ENCODE measurements at regions not wholly inside any gene's neighbourhood (a gene's known extent, or its start where the extent isn't known, plus 50 kb on each side); places are given as distances from the start of the nearest gene placed in this dataset.

GRCh38 chr6:139914910-139915309 is 540.5 kb upstream of the CITED2 start:
- TF ChIP-seq CTCF (IDR thresholded peaks at IDR 0.05) = no peak
- TF ChIP-seq EZH2phosphoT487 (IDR thresholded peaks at IDR 0.05) = no peak
- TF ChIP-seq EZH2 (IDR thresholded peaks at IDR 0.05) = no peak
- Histone ChIP-seq H3K4me1 (peaks cover 28% of the 10 kb centered on the region), H3K27ac (no peak overlapping the region), H3K4me3 (no peak overlapping the region), H3K36me3 (no peaks in the 10 kb centered on the region), H3K27me3 (no peaks in the 10 kb centered on the region), H3K79me2 (ENCODE audit: low read depth) (no peaks in the 10 kb centered on the region), H3K9me3 (ENCODE audit: low read depth) (no peaks in the 10 kb centered on the region), H3F3A (ENCODE audit: low read depth) (peaks cover 12% of the 10 kb centered on the region), H3K4me2 (no peak overlapping the region), H2AFZ (replicated peaks) (no peak overlapping the region), H4K20me1 (ENCODE audit: low read depth) (no peaks in the 10 kb centered on the region), H3K9ac (no peak overlapping the region)
- H3K9me3 Mint-ChIP-seq = peaks cover 17% of the 10 kb centered on the region
- no peak overlapping the region for H3K4me3 Mint-ChIP-seq
- no peak overlapping the region for H3K27ac Mint-ChIP-seq
- peaks cover 4% of the 10 kb centered on the region for H3K36me3 Mint-ChIP-seq
- H3K27me3 Mint-ChIP-seq (ENCODE audit: insufficient read depth, low read depth) = no peaks in the 10 kb centered on the region
- DNase-seq (ENCODE audit: low spot score) = no peak
- H3K4me1 Mint-ChIP-seq = peaks cover 21% of the 10 kb centered on the region

GRCh38 chr6:139912735-139913400 is 538.4 kb upstream of the CITED2 start:
- H3K27me3 ChIP-seq = no peaks in the 10 kb centered on the region
- H2AFZ ChIP-seq (replicated peaks) = no peak overlapping the region
- Mint-ChIP-seq H3K36me3 (peaks cover 6% of the 10 kb centered on the region), H3K27ac (no peak overlapping the region), H3K4me1 (peaks cover 6% of the 10 kb centered on the region), H3K27me3 (ENCODE audit: insufficient read depth, low read depth) (no peaks in the 10 kb centered on the region), H3K4me3 (no peak overlapping the region), H3K9me3 (peaks cover 19% of the 10 kb centered on the region)
- no peak overlapping the region for H3K4me3 ChIP-seq
- H3K36me3 ChIP-seq = no peaks in the 10 kb centered on the region
- no peak overlapping the region for H3K27ac ChIP-seq
- H3K79me2 ChIP-seq (ENCODE audit: low read depth) = no peaks in the 10 kb centered on the region
- no peak for TF ChIP-seq CTCF (IDR thresholded peaks at IDR 0.05)
- no peak for TF ChIP-seq EZH2 (IDR thresholded peaks at IDR 0.05)
- no peak for TF ChIP-seq EZH2phosphoT487 (IDR thresholded peaks at IDR 0.05)
- no peak overlapping the region for H3K9ac ChIP-seq
- H3F3A ChIP-seq (ENCODE audit: low read depth) = peaks cover 1% of the 10 kb centered on the region
- peaks cover 8% of the 10 kb centered on the region for H3K4me1 ChIP-seq
- H4K20me1 ChIP-seq (ENCODE audit: low read depth) = no peaks in the 10 kb centered on the region
- no peak overlapping the region for H3K4me2 ChIP-seq
- DNase-seq (ENCODE audit: low spot score) = no peak
- H3K9me3 ChIP-seq (ENCODE audit: low read depth) = no peaks in the 10 kb centered on the region

- peaks cover 25% of the 10 kb centered on the region for H3K4me1 ChIP-seq
- DNase-seq (ENCODE audit: low spot score) = no peak
- no peak overlapping the region for H3K27ac ChIP-seq
- no peaks in the 10 kb centered on the region for H3F3A ChIP-seq (ENCODE audit: low read depth)
- no peak overlapping the region for H3K27ac Mint-ChIP-seq
- H3K4me2 ChIP-seq = no peak overlapping the region
- H3K9me3 Mint-ChIP-seq = peaks cover 20% of the 10 kb centered on the region
- H3K9ac ChIP-seq = no peak overlapping the region
- TF ChIP-seq EZH2phosphoT487 (IDR thresholded peaks at IDR 0.05) (no peak), CTCF (IDR thresholded peaks at IDR 0.05) (no peak)
- no peak overlapping the region for H3K4me3 ChIP-seq
- no peaks in the 10 kb centered on the region for H3K27me3 ChIP-seq
- H3K4me1 Mint-ChIP-seq = peaks cover 27% of the 10 kb centered on the region
- no peaks in the 10 kb centered on the region for H4K20me1 ChIP-seq (ENCODE audit: low read depth)
- H3K4me3 Mint-ChIP-seq = no peak overlapping the region
- no peak overlapping the region for H2AFZ ChIP-seq (replicated peaks)
- H3K36me3 Mint-ChIP-seq = peaks cover 6% of the 10 kb centered on the region
- no peaks in the 10 kb centered on the region for H3K27me3 Mint-ChIP-seq (ENCODE audit: insufficient read depth, low read depth)
- no peaks in the 10 kb centered on the region for H3K36me3 ChIP-seq
- H3K79me2 ChIP-seq (ENCODE audit: low read depth) = no peaks in the 10 kb centered on the region
- H3K9me3 ChIP-seq (ENCODE audit: low read depth) = no peaks in the 10 kb centered on the region
Measured at GRCh38 chr6:139909992-139910391, 535.5 kb upstream of the CITED2 start.
